AG20443 (cell line): ENCODE measurements at regions not wholly inside any gene's neighbourhood (a gene's known extent, or its start where the extent isn't known, plus 50 kb on each side); places are given as distances from the start of the nearest gene placed in this dataset.
A peak's percentile ranks its signal among the peaks of the same experiment; 100 is the strongest.

Experiments used
- DNase-seq: peaks from one replicate; pipeline ENCODE4 v3.0.0; 2012; ENCODE audit warnings: low spot score, mixed read lengths

DNA sequence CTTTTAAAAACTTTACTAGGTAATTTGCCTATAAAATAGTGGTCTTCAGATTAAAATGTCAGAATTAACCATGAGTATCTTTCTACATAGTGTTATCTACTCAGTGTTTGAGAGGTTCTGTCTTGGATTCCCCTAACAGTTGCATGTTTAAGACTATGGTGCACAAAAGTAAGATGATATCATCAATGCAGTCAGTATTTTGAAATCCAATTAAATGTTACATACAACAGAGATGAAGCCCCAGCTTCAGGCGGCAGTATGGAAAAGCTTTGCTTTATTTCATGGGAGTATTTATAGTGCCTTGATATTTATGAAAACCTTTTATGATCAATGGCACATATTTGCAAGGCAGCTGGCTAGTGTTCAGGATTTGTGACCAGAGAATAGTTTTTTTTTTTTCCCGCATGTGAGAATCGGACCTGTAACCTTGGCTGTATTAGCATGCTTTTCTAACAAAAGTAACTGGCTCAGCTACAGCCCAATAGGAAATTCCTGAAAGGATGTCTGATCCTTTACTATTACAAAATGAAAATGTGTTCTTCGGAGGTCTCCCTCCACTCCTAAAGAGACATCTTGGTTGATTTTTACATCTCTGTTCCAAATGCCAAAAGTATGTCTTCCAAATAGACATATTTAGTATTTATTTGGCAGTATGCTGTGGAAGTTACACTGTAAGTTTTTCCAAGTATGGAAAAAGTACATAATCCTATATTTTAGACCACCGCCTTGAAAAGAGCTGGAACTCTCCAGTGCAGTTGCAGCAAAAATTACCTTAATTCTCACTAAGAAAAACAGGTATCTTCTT, 319.3 kb upstream of the UBE2E3 start:
- no peak for DNase-seq

DNA sequence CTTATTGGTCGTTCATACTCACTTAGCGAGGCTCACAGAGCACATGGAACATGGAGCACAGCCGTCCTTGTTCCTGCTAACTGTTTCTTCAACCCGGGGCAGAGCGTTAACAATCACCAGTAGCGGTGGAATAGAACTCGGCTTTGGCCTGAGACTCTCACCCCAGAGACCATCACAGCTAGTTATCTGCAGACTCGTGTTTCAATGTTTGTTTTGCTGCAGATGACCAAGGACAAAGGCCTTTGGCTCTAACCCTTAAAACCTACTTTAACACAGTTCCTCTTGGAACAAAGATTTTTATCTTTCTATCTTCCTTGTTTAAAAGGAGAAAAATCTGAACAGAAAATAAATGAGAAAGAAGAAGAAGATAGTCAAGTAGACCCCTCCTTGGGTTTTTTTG, 320.2 kb upstream of the UBE2E3 start:
- DNase-seq = no peak

DNA sequence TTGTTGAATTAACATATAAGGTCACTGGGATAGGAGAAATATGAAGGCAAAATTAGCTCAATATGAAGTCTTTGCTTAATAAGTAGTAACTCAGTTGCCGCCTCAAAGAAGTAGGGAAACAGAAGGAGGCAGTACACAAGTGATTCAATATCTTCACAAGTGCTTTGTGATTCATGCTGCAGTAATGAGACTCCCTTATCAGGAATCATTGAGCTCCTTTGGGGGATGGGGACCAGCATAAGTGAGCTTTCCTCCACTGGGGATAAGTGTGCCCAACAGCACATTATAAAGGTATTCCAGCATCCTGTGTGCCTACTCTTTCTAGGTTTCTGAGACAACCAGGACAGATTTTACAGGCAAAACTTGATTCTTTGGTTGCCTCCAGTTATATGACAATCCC, 323.4 kb upstream of the UBE2E3 start:
- no peak for DNase-seq

DNA sequence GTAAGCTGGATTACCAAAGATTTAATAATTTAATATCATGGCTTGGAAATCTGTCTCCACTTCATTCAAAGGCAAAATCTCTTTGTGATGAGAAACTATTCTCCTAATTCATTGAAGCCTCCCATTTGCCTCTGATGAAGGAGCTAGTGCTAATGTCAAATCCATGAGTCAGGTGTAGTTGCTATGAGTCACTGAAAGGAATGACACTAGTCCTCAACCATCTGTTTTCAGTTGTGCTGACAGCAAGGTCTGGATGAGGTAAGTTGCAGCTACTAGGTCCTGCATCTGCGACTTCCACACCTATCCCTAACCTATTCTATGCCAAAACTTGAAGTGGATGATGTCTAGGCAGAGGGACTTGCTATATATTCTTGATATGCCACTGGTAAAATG, 324.0 kb upstream of the UBE2E3 start:
- peak; percentile 13 for DNase-seq

DNA sequence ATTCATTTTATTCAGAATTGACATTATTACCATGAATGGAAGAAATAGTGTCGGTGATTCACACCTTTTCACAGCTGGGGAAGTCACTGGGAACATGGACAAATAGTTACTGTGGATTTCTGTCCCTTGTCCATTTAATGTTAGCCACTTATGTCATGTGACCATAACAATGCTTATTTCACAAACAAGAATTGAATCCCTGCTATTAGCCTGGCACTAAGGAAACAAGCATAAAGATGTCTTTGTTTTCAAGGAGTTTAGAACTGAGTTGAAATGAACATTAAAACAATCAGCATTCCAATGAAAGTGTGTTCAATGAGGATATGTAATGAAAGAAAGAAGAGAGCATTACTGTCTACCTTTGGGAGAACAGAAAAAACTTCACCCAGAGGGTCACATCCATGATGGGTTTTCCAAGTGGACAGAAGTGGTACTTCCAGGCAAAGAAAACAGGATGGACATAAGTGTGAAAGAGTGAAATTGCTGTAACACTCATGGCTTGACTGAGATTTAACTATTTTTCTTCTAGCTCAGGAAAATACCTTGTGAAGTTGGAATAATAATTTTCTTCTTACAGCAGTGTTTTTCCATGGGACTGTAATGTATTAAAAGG, 324.5 kb upstream of the UBE2E3 start:
- DNase-seq = no peak

DNA sequence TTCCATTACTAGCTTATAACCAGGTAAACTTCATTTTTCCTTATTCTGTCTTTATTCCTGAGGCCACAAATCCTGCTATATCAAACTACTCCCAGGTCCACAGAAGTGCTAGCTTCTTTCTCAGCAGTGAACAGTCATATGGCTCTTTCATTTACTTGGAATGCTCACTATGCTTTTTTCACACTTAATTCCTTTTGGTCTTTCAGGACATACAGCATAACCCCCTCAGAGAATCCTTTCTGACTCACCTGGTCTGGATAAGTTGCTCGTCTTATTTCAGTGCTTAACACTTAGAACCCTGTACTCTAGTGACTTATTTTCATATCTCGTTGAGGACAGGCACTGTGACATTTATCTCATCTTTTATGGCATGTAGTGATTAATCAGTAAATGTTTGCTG, 325.0 kb upstream of the UBE2E3 start:
- no peak for DNase-seq

DNA sequence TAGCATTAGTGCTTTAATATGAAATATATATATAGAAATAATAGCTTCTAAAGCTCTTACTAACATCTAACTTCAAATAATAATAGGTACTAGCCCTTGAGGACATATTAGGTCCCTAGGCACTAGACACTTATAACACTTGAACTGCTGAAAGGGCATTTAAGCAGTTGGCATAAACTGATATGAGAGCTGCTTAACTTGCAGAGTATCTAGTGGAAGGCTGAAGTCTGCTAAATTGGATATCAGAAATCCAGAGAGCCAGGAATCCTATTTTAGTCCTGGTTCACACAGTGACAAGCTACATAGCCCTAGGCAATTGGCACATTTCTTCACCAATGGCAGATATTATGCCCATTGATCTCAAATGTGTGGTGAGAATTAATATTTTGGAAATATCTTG, 326.9 kb upstream of the UBE2E3 start:
- no peak for DNase-seq

DNA sequence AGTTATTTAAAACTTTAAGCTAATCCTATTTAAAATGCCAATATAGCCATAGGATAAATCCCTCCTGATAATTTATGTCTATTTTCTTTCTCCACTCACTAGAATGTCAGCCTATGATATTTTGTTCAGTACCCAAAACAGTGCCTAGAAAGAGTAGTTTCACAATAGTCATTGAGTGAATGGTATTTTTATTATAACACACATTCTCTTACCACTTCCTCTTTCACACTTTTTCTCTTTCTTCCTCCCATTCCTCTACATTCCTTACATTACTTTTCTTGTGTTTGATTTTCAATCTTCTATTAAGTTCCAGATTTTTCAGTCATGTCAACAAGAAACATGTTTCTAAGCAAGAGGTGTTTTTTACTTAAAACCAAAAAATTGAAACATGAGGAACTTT, 327.6 kb upstream of the UBE2E3 start:
- no peak for DNase-seq

DNA sequence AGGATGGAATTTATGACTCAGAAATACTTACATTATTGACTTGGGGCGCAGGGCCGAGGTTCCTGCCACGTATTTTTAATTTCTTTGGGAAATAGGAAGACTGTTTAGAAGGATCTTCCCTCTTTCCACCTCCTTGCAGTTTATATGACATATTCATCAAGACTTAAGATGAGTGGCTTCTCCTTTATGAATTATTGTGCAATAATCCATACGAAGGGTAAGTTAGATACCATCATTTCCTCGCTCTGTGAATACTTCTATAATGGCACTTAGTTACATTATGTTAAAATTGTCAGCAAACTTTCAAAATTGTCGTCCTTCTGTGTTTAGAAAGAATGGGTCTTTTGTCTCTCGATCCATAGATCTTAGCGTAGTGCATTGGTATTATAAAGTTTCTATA, 328.8 kb upstream of the UBE2E3 start:
- no peak for DNase-seq

DNA sequence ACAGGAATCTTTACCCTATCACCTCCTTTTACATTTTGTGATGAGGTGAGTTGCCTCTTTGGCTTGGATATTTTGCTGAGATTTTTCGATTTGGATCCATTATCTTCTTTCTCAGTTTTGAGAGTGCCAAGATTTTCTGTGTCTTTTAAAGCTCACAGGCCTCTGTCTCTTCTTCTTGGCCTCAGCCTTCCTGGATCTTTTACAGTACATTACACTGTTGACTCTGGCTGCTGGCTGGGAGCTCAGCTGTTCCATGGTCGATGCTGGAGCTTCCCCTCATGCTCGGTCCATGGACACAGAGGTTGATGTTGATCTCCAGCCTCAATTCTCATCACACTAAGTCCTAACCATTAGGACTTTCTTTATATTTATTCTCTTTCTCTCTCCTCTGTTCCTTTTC, 332.8 kb upstream of the UBE2E3 start:
- peak; percentile 11 for DNase-seq

DNA sequence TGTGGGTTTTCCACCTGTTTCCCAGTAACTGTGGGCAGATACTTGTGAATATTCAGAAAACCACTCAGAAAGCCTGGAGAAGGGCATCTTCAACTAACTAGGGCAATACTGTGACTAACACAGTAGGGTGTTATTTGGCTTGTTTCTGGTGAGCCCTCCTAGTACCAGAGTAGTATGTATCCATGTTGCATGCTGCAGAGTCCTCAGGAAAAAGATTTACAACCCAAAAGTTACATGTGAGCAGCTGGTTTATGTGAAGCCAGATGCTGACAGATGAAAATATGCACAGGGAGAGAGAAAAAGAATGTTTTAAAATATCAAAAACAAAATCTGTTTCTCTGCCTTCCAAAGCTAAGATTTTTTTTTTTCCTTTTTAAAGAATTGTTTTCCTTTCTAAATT, 333.2 kb upstream of the UBE2E3 start:
- peak; percentile 14 for DNase-seq

DNA sequence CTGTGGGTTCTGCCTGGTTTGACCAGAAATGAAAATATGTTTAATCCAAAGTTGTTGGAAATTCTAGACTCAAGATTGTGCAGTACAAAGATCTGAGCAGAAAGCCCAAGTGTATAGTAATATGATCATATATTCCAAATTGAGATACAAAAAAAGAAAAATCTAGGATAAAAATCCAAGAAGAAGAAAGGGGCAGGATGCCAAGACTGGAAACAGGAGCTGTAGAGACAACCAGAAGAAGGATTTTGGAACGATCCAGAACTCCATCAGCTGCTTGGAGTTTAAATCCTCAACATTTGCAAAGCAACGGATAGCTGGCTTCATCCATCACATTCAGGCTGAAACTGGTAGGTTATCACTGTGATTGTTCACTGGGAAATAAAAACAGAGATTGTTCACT, 333.6 kb upstream of the UBE2E3 start:
- no peak for DNase-seq

DNA sequence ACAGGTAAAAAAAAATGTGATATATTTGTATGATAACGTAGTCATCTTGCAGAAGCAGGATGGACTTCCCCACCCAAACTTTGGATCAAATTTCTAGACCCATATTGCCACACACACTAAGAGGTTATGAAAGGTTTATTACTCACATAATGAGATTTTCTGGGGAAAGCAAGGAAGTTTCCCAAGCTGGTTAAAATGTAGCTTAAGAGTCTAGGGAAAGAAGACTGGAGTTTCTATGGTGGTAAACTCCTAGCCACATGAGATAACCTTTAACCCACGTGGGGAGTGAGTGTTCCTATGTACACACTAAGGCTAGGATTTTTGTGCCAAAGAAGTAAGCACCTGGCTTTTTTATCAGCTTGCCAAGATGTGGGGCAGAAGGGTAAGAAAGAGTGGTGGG, 335.7 kb upstream of the UBE2E3 start:
- DNase-seq = peak; percentile 28

DNA sequence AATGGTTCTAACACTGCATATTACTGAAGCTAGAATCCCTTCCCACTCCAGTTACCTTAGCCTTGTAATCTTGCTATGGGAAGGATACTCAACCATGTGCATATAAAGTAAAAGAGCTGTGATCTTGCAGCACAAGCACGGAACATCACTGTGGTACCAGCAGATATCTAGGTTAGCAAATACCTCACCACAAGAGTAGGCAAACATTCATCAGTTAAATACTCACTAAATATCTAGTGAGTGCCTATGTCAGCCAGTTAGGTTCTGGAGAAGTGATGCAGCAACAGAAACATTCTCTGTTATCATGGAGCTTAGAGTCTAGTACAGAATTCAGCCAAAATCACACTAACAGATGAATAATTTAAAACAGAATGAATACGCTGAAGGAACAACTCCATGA, 349.6 kb upstream of the UBE2E3 start:
- DNase-seq = no peak

DNA sequence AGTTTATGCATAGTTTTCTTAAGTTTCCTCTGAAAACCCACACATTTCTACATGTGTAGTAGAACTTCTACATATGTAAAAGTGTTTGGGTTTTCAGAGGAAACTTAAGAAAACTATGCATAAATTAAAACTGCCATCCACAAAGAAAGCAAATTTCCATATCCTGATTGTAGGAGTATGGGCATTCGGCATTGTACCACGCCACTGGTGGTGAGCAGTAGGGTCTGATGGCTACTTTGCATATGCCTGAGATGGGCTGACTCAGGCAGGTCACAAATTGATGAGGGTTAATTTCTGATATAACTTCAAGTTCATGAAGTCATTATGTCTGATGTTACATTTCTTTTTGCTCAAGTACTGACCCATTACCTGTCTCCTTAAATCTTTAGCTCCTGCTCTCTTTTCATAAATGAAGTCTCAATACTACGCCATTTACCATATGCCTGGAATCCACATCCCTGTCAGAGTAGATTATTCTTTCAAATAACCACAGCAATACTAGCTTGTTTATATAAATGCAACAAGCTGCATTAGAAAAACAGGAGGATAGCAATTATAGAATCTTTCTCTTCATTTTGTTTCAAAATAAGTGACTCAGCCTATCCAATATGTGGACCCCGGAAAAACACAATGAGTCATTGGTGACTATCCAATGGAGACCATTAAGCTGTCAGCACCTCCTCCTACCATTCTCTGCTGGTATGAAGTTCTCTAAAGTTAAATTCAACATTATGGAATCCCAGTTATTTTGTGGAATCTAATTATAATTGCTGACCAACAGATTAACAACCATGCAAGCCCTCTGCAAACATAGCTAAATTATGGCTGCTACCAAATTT, 355.2 kb upstream of the UBE2E3 start:
- DNase-seq = peak; percentile 69

DNA sequence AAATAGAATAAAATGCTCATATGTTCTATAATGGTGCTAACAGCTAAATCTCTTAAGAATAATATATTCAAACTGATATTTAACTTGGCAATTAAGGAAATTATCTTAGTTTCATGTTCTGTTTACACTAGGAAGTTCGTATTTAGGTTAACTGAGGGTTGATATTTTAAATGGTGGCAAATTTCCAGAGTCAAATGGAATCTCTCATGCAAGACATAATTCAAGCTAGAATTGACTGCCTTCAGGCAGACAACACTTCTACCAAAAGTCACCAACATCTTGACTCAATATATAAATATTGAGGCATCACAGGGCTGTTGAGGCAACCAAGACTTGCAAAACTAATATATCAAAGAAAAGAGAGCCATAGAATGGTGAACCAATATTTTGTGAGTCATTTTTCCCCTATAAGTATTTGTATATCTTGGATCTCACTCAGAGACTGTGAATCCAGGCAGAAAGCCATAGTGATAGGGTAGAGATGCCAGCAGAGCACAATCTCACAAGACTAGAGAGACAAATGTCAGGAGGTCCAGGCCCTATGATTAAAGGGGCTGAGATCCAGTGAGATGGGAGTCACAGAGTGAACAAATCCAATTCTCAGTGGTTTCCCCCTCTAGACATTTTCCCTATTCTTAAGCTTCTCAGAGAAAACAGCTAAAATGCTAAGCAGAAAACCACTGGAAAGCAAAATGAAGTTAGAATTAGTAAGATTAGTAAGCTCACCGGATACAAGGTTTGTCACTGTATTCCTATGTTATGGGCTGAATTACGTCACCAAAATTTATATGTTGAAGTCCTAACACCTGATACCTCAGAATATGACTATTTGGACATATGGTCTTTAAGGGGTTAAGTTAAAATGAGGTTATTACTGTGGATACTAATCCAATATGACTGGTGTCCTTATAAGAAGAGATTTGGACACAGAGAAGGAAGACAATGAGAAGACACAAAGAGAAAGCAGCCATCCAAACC, 358.2 kb upstream of the UBE2E3 start:
- DNase-seq = no peak

DNA sequence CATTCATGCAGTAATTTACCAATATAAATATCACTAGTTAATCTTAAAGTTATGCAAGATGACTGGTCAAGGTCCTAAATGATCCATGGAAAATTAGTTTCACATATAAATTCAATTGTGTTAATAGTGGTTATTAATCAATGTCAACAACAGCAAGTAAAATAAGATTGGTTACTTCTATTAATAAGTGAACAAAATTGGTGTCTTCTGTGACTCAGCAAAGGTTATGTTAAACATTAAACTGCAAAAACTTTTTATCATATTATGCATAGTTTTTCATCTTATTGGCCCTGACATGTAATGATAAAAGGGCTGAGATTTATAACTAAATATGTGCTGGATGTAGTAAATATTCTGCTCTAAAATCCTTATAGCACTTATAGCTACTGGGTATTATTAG, 359.0 kb upstream of the UBE2E3 start:
- no peak for DNase-seq

DNA sequence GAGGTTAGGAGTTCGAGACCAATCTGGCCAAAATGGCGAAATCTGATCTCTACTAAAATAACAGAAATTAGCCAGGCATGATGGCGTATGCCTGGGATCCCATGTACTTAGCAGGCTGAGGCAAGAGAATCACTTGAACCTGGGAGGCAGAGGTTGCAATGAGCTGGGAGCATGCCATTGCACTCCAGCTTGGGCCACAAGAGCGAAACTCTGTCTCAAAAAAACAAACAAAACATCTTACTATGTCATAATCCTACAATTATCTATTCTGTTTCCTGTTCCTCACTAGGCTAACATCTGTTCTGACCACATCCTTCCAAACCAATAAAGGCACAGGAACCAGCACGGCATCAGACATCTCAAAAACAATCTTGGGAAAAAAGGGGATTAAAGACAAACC, 361.8 kb upstream of the UBE2E3 start:
- DNase-seq = no peak

DNA sequence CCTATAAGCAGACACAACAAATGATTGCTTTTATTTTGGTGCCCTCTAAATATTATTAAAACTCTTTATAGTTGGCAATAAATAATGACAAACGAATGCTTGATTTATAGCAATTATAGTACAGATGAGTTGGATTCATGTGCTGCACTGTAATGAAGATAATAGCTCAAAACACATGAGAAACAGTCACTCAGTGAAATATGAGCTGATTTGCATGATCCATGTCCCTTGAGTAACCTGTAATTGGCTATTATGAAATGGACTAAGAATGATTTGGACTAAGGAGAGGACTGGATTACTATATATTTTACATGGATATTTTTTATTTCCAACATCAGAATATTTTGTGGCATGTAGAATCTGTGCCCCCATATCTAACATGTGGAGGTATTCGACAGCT, 365.6 kb upstream of the UBE2E3 start:
- no peak for DNase-seq

DNA sequence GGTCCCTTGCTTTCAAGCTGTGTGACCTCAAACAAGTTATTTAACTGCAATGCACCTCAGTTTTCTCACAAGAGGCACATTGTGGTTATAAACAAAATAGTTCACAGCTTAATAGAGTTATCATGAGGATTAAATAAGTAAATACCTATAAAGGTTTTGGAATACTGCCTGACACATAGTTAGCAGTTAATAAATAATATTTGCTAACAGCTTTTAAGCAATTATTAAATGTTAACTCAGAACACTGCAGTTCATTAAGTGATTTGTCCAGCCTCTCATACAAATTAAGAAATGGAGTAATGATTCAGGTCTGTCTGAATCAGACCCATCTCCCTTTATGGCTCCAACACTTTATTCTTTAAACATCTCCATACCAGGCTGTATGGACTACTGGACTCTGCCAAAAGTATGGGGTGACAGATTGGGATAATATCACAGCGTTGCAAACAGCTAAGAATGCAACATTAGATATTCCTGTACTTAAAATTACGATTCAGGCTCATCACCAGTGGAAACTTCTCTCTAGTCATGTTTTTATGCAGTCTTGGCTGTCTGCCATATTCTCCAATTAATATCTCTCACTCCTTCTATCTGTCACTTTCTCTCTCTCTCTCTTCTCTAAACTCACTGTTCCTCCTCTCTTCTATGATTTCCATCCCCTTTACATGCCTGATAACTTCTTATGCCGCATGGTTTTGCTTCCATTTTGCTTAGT, 370.6 kb upstream of the UBE2E3 start:
- DNase-seq = no peak

DNA sequence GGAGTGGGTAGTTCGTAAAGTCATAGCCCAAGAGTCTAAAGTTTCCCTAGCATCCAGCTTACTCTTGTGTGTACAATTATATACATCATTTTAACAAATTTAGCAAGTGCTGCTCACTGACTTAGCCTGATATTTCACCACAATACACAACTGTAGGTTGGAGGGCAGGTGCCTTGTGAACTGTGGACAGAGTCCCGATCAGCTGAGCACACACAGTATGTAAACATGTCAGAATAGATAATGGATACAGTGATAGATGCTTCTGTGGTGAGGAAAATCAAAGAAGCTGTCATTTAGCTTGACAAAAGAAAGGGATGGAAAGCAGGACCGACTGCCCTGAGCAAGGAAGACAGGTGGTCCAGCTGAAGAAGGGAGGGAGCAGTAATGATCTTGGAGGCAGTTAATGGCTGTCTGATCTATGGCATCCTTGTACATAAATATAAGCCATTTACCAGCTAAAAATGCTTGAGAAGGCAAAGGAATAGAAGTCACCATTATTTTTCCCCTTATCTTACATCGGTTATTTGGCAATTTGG, 372.8 kb upstream of the UBE2E3 start:
- no peak for DNase-seq
